Esophagus muscularis mucosa (tissue), 4 donors: ENCODE measurements at regions not wholly inside any gene's neighbourhood (a gene's known extent, or its start where the extent isn't known, plus 50 kb on each side); places are given as distances from the start of the nearest gene placed in this dataset.

Experiments
- DNase-seq: peaks from one replicate; pipeline ENCODE4 v3.0.0-alpha.2; 2017; ENCODE audit errors: extremely low spot score
- H3K27ac ChIP-seq, 4 donors: fragments of 200-600 bp; sonication (generic); replicated peaks in 1 of 4; 1 replicate in 3 of 4; 2 replicates in 1 of 4; pipeline ENCODE4 v1.5.1; 2016 to 2019; ENCODE audit warnings: mild to moderate bottlenecking in 1 of 4
- H3K27me3 ChIP-seq, 4 donors: fragments of 200-600 bp; sonication (generic); one replicate each; pipeline versions ENCODE4 v1.5.1 to v1.6.0; 2016 to 2019
- H3K36me3 ChIP-seq, 4 donors: fragments of 200-600 bp; sonication (generic); one replicate each; pipeline ENCODE4 v1.5.1; 2016 to 2019
- H3K4me1 ChIP-seq, 4 donors: fragments of 200-600 bp; sonication (generic); one replicate each; pipeline ENCODE4 v1.5.1; 2016 to 2019
- H3K4me3 ChIP-seq, 4 donors: fragments of 200-600 bp; sonication (generic); 1 replicate in 2 of 4; 2 replicates in 2 of 4; pipeline ENCODE4 v1.5.1; 2016 to 2019; ENCODE audit warnings: mild to moderate bottlenecking in 4 of 4, moderate library complexity in 1 of 4
- H3K9me3 ChIP-seq, 4 donors: fragments of 200-600 bp; sonication (generic); 1 replicate in 3 of 4; 2 replicates in 1 of 4; pipeline ENCODE4 v1.5.1; 2016 to 2019
- EP300 ChIP-seq: sonication (generic); formaldehyde crosslinking; IDR thresholded peaks from one replicate; pipeline ENCODE4 v1.6.1; 2017; ENCODE audit warnings: antibody characterized with exemption
- POLR2A ChIP-seq: fragments of 450-650 bp; IDR thresholded peaks from one replicate; pipeline ENCODE4 v1.6.1; 2017; ENCODE audit warnings: antibody characterized with exemption, moderate library complexity, mild to moderate bottlenecking, low read depth
- POLR2AphosphoS5 ChIP-seq, 2 donors: sonication (generic); formaldehyde crosslinking; IDR thresholded peaks; one replicate each; pipeline ENCODE4 v1.6.1; 2017; ENCODE audit warnings: antibody characterized with exemption in 2 of 2
- WGBS: methylation state at CpG from one replicate; pipeline ENCODE4 v1.1.5; 2018; 5-methylcytosine and 5-hydroxymethylcytosine counted together
- intact Hi-C: fragments of 100-400 bp; cut with DNase I; formaldehyde crosslinking; loops from one replicate; pipeline ENCODE4 v1.15.1; 2023
- TF ChIP-seq, protein P1 (sequence below), 3 experiments: fragments of 200-600 bp in 2 of 3; fragments of 450-650 bp in 1 of 3; sonication (generic) in 2 of 3; IDR thresholded peaks; one replicate each; pipeline ENCODE4 v1.5.1; 2017 to 2019; ENCODE audit warnings: antibody characterized with exemption in 3 of 3, mild to moderate bottlenecking in 2 of 3, moderate library complexity in 1 of 3

DNA sequence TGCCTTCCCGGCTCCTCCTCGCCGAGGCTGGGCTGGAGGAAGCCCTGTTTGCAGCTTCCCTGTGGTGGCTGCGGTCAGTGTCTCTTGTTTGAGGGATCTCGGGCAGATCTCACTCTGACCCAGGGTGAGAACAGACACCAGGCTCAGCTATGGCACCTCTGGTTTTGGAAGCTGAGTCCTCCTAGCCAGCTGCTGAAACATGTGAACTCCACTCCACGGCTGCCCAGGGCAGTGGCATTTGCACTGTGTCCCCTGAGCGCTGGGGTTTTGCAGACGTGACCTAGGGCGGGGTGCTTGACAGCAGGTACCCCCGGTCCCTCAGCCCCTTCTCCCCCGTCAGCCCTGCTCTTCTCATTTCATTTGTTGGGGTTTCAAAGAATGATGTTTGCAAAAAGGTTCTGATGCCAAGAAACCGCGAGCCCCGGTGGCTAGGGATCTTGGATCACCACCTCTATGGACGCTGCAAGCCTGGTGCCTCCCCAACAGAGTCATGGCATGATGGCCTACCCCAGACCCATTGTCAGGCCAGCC is 55.0 kb upstream of the DACT2 start:
- H3K27me3 ChIP-seq, result peaks cover 0 to 11% (median 0%) of the 10 kb centered on the region in 4 donors
- TF ChIP-seq POLR2AphosphoS5 (IDR thresholded peaks at IDR 0.05), result no peak
- no peak for TF ChIP-seq POLR2A
- TF ChIP-seq, protein P1, sequence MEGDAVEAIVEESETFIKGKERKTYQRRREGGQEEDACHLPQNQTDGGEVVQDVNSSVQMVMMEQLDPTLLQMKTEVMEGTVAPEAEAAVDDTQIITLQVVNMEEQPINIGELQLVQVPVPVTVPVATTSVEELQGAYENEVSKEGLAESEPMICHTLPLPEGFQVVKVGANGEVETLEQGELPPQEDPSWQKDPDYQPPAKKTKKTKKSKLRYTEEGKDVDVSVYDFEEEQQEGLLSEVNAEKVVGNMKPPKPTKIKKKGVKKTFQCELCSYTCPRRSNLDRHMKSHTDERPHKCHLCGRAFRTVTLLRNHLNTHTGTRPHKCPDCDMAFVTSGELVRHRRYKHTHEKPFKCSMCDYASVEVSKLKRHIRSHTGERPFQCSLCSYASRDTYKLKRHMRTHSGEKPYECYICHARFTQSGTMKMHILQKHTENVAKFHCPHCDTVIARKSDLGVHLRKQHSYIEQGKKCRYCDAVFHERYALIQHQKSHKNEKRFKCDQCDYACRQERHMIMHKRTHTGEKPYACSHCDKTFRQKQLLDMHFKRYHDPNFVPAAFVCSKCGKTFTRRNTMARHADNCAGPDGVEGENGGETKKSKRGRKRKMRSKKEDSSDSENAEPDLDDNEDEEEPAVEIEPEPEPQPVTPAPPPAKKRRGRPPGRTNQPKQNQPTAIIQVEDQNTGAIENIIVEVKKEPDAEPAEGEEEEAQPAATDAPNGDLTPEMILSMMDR (IDR thresholded peaks at IDR 0.05), result no peak
- TF ChIP-seq EP300, result no peak
- DNase-seq, result no peak
- intact Hi-C loops, result no loop called here
- H3K4me1 ChIP-seq, result peaks cover 0 to 24% (median 22%) of the 10 kb centered on the region in 4 donors
- no peaks in the 10 kb centered on the region for H3K36me3 ChIP-seq
- H3K9me3 ChIP-seq, result no peaks in the 10 kb centered on the region
- WGBS, result 95% methylated on average over 9 of the region's 15 CpGs
- no peak overlapping the region for H3K27ac ChIP-seq
- H3K4me3 ChIP-seq, result no peak overlapping the region

DNA sequence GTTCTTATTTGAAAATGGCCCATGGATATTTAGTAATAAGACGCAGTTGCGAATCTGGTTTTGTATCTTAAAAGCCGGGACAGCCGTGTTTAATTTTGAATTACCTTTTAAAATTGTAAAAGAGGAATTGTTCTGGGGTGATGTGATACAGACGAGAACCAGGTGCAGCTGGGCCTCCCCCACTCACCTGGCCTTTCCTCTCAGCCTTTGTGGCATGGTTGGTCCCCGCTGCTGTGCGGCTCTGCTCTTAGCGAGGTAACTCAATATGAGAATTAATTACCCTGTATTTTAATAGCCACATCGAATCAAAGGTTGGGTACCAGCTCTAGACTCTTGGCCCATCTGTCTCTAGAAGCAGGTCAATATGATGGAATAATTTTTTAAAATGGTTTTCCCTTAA is 56.5 kb upstream of the DACT2 start:
- Histone ChIP-seq H3K27me3 (peaks cover 0 to 11% (median 0%) of the 10 kb centered on the region in 4 donors), H3K9me3 (no peaks in the 10 kb centered on the region), H3K4me1 (peaks cover 0 to 14% (median 12%) of the 10 kb centered on the region in 4 donors), H3K4me3 (no peak overlapping the region), H3K36me3 (no peaks in the 10 kb centered on the region), H3K27ac (no peak overlapping the region)
- 92% methylated on average over 9 of the region's 9 CpGs for WGBS
- intact Hi-C loops, result no loop called here
- TF ChIP-seq POLR2A, result no peak
- no peak for TF ChIP-seq EP300
- TF ChIP-seq, protein P1 (IDR thresholded peaks at IDR 0.05), result no peak
- no peak for TF ChIP-seq POLR2AphosphoS5 (IDR thresholded peaks at IDR 0.05)
- no peak for DNase-seq

DNA sequence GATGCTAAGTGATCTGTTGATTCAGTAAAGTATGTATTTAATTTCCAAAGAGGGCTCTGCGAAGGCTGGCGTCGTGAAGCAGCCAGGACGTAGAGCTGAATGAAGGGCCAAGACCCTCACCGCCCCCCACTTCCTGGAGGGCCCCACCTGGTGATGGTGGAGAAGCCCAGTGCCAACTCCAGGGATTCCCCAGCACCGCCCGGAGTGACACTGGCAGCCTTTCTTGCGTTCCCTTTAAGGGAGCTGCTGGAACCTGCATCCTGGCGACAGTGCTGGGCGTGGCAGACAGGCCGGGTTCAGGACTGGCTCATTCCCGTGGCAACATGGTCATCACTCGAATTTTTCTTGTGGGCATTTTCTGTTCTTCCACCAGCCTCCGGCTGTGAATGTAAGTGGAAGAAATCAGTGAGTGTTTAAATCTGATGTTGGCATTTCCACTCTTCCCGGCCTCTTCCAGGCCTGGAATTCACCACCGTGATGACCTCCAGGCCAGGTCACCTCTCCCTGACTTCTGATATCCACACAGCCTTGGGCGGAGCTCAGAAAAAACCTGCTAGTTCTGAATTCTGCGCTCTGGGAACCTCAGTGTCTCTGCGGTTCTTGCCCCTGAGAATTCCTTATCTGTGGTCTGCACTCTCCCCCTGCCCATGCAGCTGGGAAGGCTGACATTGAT is 57.4 kb upstream of the DACT2 start:
- DNase-seq, result no peak
- Histone ChIP-seq H3K27ac (peak overlapping the region in 1 of 4 donors; percentile 53), H3K27me3 (peaks cover 0 to 11% (median 0%) of the 10 kb centered on the region in 4 donors), H3K9me3 (no peaks in the 10 kb centered on the region), H3K36me3 (no peaks in the 10 kb centered on the region), H3K4me1 (peaks cover 0 to 14% (median 12%) of the 10 kb centered on the region in 4 donors), H3K4me3 (peak overlapping the region; percentile 2 to 27 (median 18))
- intact Hi-C loops, result no loop called here
- 64% methylated on average over 14 of the region's 19 CpGs for WGBS
- TF ChIP-seq, protein P1 (IDR thresholded peaks at IDR 0.05), result no peak
- TF ChIP-seq POLR2A (no peak), POLR2AphosphoS5 (IDR thresholded peaks at IDR 0.05) (no peak), EP300 (no peak)

DNA sequence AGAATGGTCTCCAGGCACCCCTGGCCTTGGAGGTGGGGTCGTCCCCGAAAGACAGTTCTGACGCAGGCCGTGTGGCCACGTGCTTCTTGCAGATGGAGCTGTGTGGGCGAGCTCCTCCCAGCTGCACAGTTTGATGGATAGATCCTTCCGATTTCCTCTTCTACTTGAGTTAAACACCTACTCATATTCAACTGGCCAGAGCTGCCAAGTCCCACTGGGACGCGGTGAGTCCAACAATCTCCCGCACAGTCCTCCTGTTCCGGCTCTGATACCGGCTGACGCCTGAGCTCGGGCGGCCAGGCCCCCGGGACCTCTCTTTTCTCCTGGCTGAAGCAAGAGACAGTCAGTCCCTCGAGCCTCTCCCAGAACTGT is 57.9 kb upstream of the DACT2 start:
- Histone ChIP-seq H3K4me1 (peaks cover 0 to 14% (median 12%) of the 10 kb centered on the region in 4 donors), H3K27ac (peak overlapping the region in 3 of 4 donors; percentile 2 to 53 (median 42)), H3K36me3 (no peaks in the 10 kb centered on the region), H3K4me3 (peak overlapping the region; percentile 2 to 27 (median 18)), H3K9me3 (no peaks in the 10 kb centered on the region), H3K27me3 (peaks cover 0 to 11% (median 0%) of the 10 kb centered on the region in 4 donors)
- TF ChIP-seq POLR2A (no peak), EP300 (no peak), POLR2AphosphoS5 (IDR thresholded peaks at IDR 0.05) (no peak)
- TF ChIP-seq, protein P1 (IDR thresholded peaks at IDR 0.05), result no peak
- DNase-seq, result no peak
- intact Hi-C loops, result no loop called here
- WGBS, result 29% methylated on average over 17 of the region's 17 CpGs
